ENCODE measurements at regions not wholly inside any gene's neighbourhood (a gene's known extent, or its start where the extent isn't known, plus 50 kb on each side); places are given as distances from the start of the nearest gene placed in this dataset.

DNA sequence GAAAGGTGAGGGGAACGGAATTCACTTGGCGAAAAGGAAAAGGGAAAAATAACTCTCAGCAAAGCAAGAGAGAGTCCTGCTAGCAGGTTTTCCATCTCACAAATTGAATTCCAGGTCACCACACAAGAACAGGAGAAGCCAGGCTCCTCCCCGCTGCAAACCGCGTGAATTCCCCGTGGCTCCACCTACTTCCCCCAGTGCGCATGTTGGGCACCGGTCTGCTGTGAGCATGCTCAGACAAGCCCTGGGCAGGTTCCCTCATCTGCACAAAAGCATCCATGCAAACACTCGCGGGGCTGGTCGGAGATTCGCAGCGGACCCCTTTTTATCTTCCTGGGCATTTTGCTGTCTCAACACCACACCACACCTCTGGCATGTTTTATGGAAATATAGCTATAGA, 58.5 kb upstream of the S1PR3 start:
- Histone ChIP-seq H3K9me3 (no peaks in the 10 kb centered on the region), H3K27ac (no peak overlapping the region), H3K4me3 (no peak overlapping the region), H3K27me3 (no peaks in the 10 kb centered on the region), H3K36me3 (no peaks in the 10 kb centered on the region), H3K4me1 (no peaks in the 10 kb centered on the region)
- intact Hi-C loops (cut with DNase I) = no loop called here
- no peak for DNase-seq
- TF ChIP-seq POLR2AphosphoS5 (IDR thresholded peaks at IDR 0.05) (no peak), POLR2A (IDR thresholded peaks at IDR 0.05) (no peak), EP300 (IDR thresholded peaks at IDR 0.05) (no peak)
- TF ChIP-seq, protein P1, sequence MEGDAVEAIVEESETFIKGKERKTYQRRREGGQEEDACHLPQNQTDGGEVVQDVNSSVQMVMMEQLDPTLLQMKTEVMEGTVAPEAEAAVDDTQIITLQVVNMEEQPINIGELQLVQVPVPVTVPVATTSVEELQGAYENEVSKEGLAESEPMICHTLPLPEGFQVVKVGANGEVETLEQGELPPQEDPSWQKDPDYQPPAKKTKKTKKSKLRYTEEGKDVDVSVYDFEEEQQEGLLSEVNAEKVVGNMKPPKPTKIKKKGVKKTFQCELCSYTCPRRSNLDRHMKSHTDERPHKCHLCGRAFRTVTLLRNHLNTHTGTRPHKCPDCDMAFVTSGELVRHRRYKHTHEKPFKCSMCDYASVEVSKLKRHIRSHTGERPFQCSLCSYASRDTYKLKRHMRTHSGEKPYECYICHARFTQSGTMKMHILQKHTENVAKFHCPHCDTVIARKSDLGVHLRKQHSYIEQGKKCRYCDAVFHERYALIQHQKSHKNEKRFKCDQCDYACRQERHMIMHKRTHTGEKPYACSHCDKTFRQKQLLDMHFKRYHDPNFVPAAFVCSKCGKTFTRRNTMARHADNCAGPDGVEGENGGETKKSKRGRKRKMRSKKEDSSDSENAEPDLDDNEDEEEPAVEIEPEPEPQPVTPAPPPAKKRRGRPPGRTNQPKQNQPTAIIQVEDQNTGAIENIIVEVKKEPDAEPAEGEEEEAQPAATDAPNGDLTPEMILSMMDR (IDR thresholded peaks at IDR 0.05) = no peak
- WGBS, 2 donors = 89 to 94% methylated on average over 13 of the region's 13 CpGs

- no peaks in the 10 kb centered on the region for H3K36me3 ChIP-seq
- no peak for DNase-seq
- no peaks in the 10 kb centered on the region for H3K9me3 ChIP-seq
- no peak overlapping the region for H3K4me3 ChIP-seq
- no peaks in the 10 kb centered on the region for H3K27me3 ChIP-seq
- H3K4me1 ChIP-seq = no peaks in the 10 kb centered on the region
- no peak overlapping the region for H3K27ac ChIP-seq
- intact Hi-C loops (cut with DNase I) = no loop called here
- no peak for TF ChIP-seq POLR2A (IDR thresholded peaks at IDR 0.05)
- TF ChIP-seq, protein P1 (IDR thresholded peaks at IDR 0.05) = no peak
- no peak for TF ChIP-seq EP300 (IDR thresholded peaks at IDR 0.05)
- no peak for TF ChIP-seq POLR2AphosphoS5 (IDR thresholded peaks at IDR 0.05)
- 46 to 59% methylated on average over 11 of the region's 11 CpGs for WGBS, 2 donors
Observed at GRCh38 chr9:88933607-88934379, 57.5 kb upstream of the S1PR3 start.

- no peak overlapping the region for H3K27ac ChIP-seq
- H3K4me3 ChIP-seq = no peak overlapping the region
- no peaks in the 10 kb centered on the region for H3K9me3 ChIP-seq
- H3K4me1 ChIP-seq = no peaks in the 10 kb centered on the region
- intact Hi-C loops (cut with DNase I) = no loop called here
- no peak for DNase-seq
- no peak for TF ChIP-seq POLR2A (IDR thresholded peaks at IDR 0.05)
- TF ChIP-seq, protein P1 (IDR thresholded peaks at IDR 0.05) = no peak
- TF ChIP-seq POLR2AphosphoS5 (IDR thresholded peaks at IDR 0.05) = no peak
- no peak for TF ChIP-seq EP300 (IDR thresholded peaks at IDR 0.05)
- 71 to 93% methylated on average over 5 of the region's 5 CpGs for WGBS, 2 donors
- H3K27me3 ChIP-seq = no peaks in the 10 kb centered on the region
- no peaks in the 10 kb centered on the region for H3K36me3 ChIP-seq
Observed at GRCh38 chr9:88934876-88935535, 56.3 kb upstream of the S1PR3 start.

DNA sequence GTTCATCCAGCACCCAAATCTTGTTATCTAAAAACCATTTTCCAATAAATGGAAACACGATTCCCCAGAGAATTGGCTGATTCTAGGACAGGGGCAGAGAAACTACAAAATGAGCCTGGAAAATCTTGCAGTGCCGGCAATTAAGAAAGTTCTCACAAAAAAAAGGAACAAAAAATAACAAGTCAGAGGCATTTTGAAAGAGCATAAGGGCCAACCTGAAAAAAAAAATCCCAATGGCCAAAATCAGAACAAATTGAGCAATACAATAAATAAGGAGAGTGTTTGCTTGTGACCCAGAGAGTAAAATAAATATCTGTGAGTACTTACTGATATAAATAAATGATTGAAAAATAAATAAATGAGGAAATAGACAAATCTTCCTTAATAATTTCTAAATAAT, 55.1 kb upstream of the S1PR3 start:
- H3K27me3 ChIP-seq = no peaks in the 10 kb centered on the region
- no peaks in the 10 kb centered on the region for H3K36me3 ChIP-seq
- TF ChIP-seq EP300 (IDR thresholded peaks at IDR 0.05) (no peak), POLR2A (IDR thresholded peaks at IDR 0.05) (no peak), POLR2AphosphoS5 (IDR thresholded peaks at IDR 0.05) (no peak)
- no peak overlapping the region for H3K4me3 ChIP-seq
- intact Hi-C loops (cut with DNase I) = no loop called here
- WGBS, 2 donors = 75 to 81% methylated on average over 2 of the region's 2 CpGs
- no peak overlapping the region for H3K27ac ChIP-seq
- no peak for DNase-seq
- no peaks in the 10 kb centered on the region for H3K4me1 ChIP-seq
- no peaks in the 10 kb centered on the region for H3K9me3 ChIP-seq

DNA sequence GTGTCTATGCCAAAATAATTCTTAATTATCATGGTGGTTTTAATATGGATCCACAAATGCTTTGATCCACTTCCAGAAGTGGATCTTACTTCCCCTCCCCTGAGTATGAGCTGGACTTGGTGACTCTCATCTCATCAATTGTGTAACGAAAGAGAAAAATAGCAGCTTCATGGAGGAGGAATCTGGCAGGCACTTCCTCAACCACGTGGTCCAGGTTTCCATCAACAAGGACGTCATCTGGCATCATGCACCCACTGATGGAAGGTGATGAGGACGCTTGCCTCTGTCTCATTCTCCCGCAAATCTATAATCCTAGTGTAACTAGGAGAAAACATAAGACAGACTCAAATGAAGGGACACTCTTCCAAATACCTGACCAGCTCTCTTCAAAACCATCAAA, 54.6 kb upstream of the S1PR3 start:
- Histone ChIP-seq H3K27me3 (no peaks in the 10 kb centered on the region), H3K27ac (no peak overlapping the region), H3K36me3 (no peaks in the 10 kb centered on the region), H3K4me1 (no peaks in the 10 kb centered on the region), H3K9me3 (no peaks in the 10 kb centered on the region), H3K4me3 (no peak overlapping the region)
- DNase-seq = no peak
- TF ChIP-seq, protein P1 (IDR thresholded peaks at IDR 0.05) = no peak
- TF ChIP-seq EP300 (IDR thresholded peaks at IDR 0.05) = no peak
- TF ChIP-seq POLR2AphosphoS5 (IDR thresholded peaks at IDR 0.05) = no peak
- no peak for TF ChIP-seq POLR2A (IDR thresholded peaks at IDR 0.05)
- intact Hi-C loops (cut with DNase I) = no loop called here
- WGBS, 2 donors = 72 to 76% methylated on average over 5 of the region's 5 CpGs
